ENCODE measurements at regions not wholly inside any gene's neighbourhood (a gene's known extent, or its start where the extent isn't known, plus 50 kb on each side); places are given as distances from the start of the nearest gene placed in this dataset.

- TF ChIP-seq POLR2A (IDR thresholded peaks at IDR 0.05) (no peak), EP300 (IDR thresholded peaks at IDR 0.05; ENCODE audit: low read depth) (no peak), POLR2AphosphoS5 (IDR thresholded peaks at IDR 0.05) (no peak)
- TF ChIP-seq, protein P1, sequence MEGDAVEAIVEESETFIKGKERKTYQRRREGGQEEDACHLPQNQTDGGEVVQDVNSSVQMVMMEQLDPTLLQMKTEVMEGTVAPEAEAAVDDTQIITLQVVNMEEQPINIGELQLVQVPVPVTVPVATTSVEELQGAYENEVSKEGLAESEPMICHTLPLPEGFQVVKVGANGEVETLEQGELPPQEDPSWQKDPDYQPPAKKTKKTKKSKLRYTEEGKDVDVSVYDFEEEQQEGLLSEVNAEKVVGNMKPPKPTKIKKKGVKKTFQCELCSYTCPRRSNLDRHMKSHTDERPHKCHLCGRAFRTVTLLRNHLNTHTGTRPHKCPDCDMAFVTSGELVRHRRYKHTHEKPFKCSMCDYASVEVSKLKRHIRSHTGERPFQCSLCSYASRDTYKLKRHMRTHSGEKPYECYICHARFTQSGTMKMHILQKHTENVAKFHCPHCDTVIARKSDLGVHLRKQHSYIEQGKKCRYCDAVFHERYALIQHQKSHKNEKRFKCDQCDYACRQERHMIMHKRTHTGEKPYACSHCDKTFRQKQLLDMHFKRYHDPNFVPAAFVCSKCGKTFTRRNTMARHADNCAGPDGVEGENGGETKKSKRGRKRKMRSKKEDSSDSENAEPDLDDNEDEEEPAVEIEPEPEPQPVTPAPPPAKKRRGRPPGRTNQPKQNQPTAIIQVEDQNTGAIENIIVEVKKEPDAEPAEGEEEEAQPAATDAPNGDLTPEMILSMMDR (IDR thresholded peaks at IDR 0.05): no peak
Measured at GRCh38 chr13:37181620-37182019, 76.2 kb upstream of the CSNK1A1L start.
